Colonic mucosa (tissue), 4 donors: ENCODE measurements at regions not wholly inside any gene's neighbourhood (a gene's known extent, or its start where the extent isn't known, plus 50 kb on each side); places are given as distances from the start of the nearest gene placed in this dataset.

Experiments used
- DNase-seq: peaks from one replicate; pipeline ENCODE4 v3.0.0-alpha.2; 2020
- H3K27ac ChIP-seq: fragments of 200-600 bp; one replicate; pipeline ENCODE4 v1.8.0; 2021
- H3K27me3 ChIP-seq: fragments of 200-600 bp; one replicate; pipeline ENCODE4 v1.8.0; 2021
- H3K36me3 ChIP-seq: fragments of 200-600 bp; one replicate; pipeline ENCODE4 v1.8.0; 2021
- H3K4me1 ChIP-seq: fragments of 200-600 bp; one replicate; pipeline ENCODE4 v1.8.0; 2021; ENCODE audit warnings: mild to moderate bottlenecking
- H3K4me3 ChIP-seq: fragments of 200-600 bp; one replicate; pipeline ENCODE4 v1.8.0; 2021
- H3K9ac ChIP-seq, 2 donors: one replicate each; pipeline ENCODE4 v1.7.0; 2013; ENCODE audit warnings: control low read depth in 2 of 2, low read depth in 2 of 2, low read length in 2 of 2
- H3K9me3 ChIP-seq: fragments of 200-600 bp; one replicate; pipeline ENCODE4 v1.8.0; 2021
- intact Hi-C: fragments of 100-400 bp; cut with DNase I; formaldehyde crosslinking; loops from one replicate; pipeline ENCODE4 v1.14.1; 2022
- TF ChIP-seq, protein P1 (sequence below): fragments of 200-600 bp; IDR thresholded peaks from one replicate; pipeline ENCODE4 v1.8.0; 2022; ENCODE audit warnings: antibody characterized with exemption, mild to moderate bottlenecking
- donor health status: healthy.
- donor health status: DM: no; HTN: no; CAD: no.
- donor health status: DM: no; HTN: no; CAD: no.

DNA sequence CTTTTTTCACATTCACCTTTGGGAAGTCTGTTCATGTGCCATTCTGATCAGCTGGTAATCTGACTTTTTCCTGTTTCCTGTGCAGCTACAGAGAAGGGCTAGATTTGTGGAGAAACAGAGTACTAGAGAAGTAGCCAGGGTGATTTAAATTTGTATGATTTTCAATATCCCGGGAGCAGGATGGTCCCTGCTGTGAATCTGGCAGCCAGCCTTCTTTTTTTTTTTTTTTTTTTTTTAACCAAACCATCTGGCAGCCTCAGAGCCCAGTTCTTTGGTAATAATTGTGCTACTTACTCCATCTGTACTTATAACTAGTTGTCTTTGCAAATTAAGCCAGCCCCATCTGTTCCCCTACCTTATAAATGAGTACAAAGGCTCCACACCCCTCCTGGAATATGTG is 248.6 kb upstream of the DEPDC1 start:
- TF ChIP-seq, protein P1, sequence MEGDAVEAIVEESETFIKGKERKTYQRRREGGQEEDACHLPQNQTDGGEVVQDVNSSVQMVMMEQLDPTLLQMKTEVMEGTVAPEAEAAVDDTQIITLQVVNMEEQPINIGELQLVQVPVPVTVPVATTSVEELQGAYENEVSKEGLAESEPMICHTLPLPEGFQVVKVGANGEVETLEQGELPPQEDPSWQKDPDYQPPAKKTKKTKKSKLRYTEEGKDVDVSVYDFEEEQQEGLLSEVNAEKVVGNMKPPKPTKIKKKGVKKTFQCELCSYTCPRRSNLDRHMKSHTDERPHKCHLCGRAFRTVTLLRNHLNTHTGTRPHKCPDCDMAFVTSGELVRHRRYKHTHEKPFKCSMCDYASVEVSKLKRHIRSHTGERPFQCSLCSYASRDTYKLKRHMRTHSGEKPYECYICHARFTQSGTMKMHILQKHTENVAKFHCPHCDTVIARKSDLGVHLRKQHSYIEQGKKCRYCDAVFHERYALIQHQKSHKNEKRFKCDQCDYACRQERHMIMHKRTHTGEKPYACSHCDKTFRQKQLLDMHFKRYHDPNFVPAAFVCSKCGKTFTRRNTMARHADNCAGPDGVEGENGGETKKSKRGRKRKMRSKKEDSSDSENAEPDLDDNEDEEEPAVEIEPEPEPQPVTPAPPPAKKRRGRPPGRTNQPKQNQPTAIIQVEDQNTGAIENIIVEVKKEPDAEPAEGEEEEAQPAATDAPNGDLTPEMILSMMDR, result no peak
- intact Hi-C loops, result no loop called here

DNA sequence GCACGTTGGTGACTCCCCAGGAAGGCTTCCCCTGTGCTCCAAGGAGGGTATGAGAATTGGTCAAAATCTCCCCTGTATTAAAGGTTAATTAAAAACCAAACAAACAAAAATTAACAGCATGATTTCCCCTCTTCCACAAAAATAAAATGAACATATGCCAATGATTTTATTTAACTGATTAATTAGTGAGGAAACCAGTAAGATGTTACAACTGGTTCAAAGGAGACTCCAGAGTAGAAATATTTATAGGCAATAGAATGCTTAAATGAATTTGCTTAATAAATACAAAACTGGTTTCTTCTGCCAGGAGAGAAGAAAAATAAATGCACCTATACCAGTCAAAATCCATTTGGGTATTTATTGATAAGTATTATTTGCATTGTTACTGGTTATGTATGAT is 249.5 kb upstream of the DEPDC1 start:
- Histone ChIP-seq H3K9ac (no peak overlapping the region), H3K27ac (no peak overlapping the region), H3K4me3 (no peak overlapping the region), H3K27me3 (no peaks in the 10 kb centered on the region), H3K9me3 (no peaks in the 10 kb centered on the region), H3K36me3 (no peaks in the 10 kb centered on the region), H3K4me1 (no peaks in the 10 kb centered on the region)
- intact Hi-C loops, result no loop called here
- TF ChIP-seq, protein P1, result no peak
- DNase-seq, result no peak

More for the DNA sequence above, 248.6 kb upstream of the DEPDC1 start:
- Histone ChIP-seq H3K27me3 (no peaks in the 10 kb centered on the region), H3K4me1 (no peaks in the 10 kb centered on the region), H3K9ac (no peak overlapping the region), H3K4me3 (no peak overlapping the region), H3K9me3 (no peaks in the 10 kb centered on the region), H3K36me3 (no peaks in the 10 kb centered on the region), H3K27ac (no peak overlapping the region)
- no peak for DNase-seq

DNA sequence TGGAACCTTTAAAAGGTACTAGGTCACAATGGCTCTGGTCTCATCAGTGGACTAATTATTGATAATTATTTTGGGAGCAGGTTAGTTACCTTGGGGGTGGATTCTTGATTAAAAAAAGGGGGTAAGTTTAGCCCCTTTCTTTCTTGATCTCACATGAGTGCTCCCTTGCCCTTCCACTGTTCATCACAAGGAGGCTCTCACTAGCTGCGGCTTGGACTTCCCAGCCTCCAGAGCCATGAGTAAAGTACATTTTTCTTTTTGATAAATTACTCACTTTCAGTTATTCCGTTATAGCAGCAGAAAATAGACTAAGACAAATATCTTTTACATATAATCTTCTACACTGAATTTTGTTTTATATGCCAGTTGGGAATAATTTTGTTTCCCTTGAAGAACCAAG is 254.8 kb upstream of the DEPDC1 start:
- H3K9ac ChIP-seq, result no peak overlapping the region
- no peaks in the 10 kb centered on the region for H3K27me3 ChIP-seq
- H3K9me3 ChIP-seq, result no peaks in the 10 kb centered on the region
- DNase-seq, result no peak
- no peak overlapping the region for H3K4me3 ChIP-seq
- TF ChIP-seq, protein P1, result no peak
- intact Hi-C loops, result no loop called here
- no peaks in the 10 kb centered on the region for H3K36me3 ChIP-seq
- H3K4me1 ChIP-seq, result no peaks in the 10 kb centered on the region
- H3K27ac ChIP-seq, result no peak overlapping the region

DNA sequence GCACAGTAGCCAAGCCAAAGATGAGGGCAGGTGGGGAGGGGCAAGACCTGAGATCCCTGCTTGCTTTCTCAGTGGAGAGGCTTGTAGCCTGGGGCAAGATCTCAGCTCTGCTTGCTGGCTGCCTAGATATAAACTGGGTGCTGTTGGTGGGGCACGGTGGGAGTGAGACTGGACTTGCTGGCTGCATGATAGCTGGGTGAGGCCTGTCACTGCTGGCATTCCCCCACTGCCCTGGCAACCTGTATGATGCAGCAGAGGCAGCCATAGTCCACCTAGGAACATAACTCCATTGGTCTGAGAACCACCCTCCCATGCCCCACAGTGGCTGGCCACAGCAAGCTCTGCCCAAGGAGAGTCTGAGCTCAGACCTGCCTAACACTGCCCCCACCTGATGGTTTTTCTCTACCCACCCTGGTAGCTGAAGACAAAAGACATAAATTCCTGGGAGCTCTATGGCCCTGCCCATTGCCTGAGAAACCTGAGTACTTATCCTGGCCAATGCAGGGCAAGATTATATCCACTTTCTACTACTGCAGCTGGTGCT is 261.9 kb upstream of the DEPDC1 start:
- H3K9me3 ChIP-seq, result no peaks in the 10 kb centered on the region
- no peak overlapping the region for H3K27ac ChIP-seq
- TF ChIP-seq, protein P1, result no peak
- no peak for DNase-seq
- H3K4me1 ChIP-seq, result no peaks in the 10 kb centered on the region
- intact Hi-C loops, result no loop called here
- no peaks in the 10 kb centered on the region for H3K27me3 ChIP-seq
- no peaks in the 10 kb centered on the region for H3K36me3 ChIP-seq
- H3K9ac ChIP-seq, result no peak overlapping the region
- no peak overlapping the region for H3K4me3 ChIP-seq

DNA sequence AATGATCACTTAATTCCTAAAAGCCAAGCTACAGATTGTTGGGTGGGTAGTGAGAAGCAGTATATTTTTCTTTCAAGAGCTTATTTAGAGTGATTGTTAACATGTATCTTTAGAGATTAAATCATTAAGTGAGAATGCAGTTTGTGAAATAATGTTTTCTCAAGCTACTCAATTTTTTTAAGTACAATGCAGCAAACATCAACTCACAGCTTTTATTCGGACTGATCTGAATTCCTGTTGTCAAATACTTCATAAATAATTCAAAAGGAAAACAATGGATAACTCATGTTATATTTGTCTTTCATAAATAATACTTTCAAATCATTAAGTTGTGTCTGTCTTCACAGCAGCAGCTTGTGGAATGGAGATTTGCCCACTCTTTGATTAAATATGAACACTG is 271.1 kb upstream of the DEPDC1 start:
- Histone ChIP-seq H3K9me3 (no peaks in the 10 kb centered on the region), H3K27ac (no peak overlapping the region), H3K4me1 (no peaks in the 10 kb centered on the region), H3K9ac (no peak overlapping the region), H3K27me3 (no peaks in the 10 kb centered on the region), H3K4me3 (no peak overlapping the region), H3K36me3 (no peaks in the 10 kb centered on the region)
- TF ChIP-seq, protein P1, result no peak
- DNase-seq, result no peak
- intact Hi-C loops, result no loop called here
